DOHH2 (cell line): ENCODE measurements at regions not wholly inside any gene's neighbourhood (a gene's known extent, or its start where the extent isn't known, plus 50 kb on each side); places are given as distances from the start of the nearest gene placed in this dataset.

Source experiments
- EZH2phosphoT487 ChIP-seq: fragments of 200-600 bp; sonication (generic); IDR thresholded peaks from 2 replicates; pipeline ENCODE4 v1.6.1; 2017; ENCODE audit warnings: borderline replicate concordance, mild to moderate bottlenecking, antibody characterized with exemption, low read length, moderate library complexity, mixed read lengths
- TF ChIP-seq, protein P1 (sequence below): fragments of 200-600 bp; sonication (generic); IDR thresholded peaks from one replicate; pipeline ENCODE4 v1.5.1; 2014; ENCODE audit warnings: antibody characterized with exemption, mild to moderate bottlenecking, low read depth, low read length; ENCODE audit not compliant: poor library complexity, severe bottlenecking

- TF ChIP-seq, protein P1, sequence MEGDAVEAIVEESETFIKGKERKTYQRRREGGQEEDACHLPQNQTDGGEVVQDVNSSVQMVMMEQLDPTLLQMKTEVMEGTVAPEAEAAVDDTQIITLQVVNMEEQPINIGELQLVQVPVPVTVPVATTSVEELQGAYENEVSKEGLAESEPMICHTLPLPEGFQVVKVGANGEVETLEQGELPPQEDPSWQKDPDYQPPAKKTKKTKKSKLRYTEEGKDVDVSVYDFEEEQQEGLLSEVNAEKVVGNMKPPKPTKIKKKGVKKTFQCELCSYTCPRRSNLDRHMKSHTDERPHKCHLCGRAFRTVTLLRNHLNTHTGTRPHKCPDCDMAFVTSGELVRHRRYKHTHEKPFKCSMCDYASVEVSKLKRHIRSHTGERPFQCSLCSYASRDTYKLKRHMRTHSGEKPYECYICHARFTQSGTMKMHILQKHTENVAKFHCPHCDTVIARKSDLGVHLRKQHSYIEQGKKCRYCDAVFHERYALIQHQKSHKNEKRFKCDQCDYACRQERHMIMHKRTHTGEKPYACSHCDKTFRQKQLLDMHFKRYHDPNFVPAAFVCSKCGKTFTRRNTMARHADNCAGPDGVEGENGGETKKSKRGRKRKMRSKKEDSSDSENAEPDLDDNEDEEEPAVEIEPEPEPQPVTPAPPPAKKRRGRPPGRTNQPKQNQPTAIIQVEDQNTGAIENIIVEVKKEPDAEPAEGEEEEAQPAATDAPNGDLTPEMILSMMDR: no peak
- TF ChIP-seq EZH2phosphoT487: no peak
Observed at GRCh38 chr12:114823724-114824123, 139.7 kb upstream of the TBX3 start.
